ENCODE measurements at regions not wholly inside any gene's neighbourhood (a gene's known extent, or its start where the extent isn't known, plus 50 kb on each side); places are given as distances from the start of the nearest gene placed in this dataset.

DNA sequence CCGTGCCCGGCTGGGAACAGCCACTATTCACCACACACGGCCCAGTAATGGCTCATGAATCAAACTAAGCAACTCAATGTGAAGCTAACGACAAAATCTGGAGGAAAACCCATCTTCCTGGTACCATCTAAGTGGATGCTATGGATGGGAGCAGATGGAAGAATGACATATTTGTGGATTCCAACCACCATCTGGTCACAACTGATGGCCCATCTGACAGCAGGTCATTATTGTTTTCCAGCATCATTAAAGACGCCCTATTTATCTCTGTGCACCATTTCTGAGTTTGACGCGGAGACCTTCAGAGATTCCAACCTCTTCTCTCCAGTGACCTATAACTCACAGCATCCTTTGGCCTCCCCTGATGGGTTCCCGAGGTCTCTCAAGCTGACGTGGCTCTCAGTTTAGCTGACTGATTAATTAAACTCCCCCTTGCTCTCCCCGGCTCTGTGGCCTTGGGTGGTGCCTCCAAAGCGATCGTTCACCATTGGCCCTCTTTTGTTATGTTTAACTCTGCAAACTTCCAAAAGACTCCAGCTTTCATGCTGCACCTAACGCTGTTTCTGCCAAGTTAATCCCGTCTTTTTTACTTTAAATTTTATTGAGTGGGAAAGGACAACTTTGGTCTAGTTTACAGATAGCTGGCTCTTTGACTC lies 1514.4 kb downstream of the BRD1 start:
- no peak for TF ChIP-seq CTCF (IDR thresholded peaks at IDR 0.05; ENCODE audit: low read length)
- TF ChIP-seq EZH2 (optimal IDR thresholded peaks at IDR 0.05; ENCODE audit: low read depth, low read length): no peak

Data from MM.1S (cell line).